ENCODE measurements at regions not wholly inside any gene's neighbourhood (a gene's known extent, or its start where the extent isn't known, plus 50 kb on each side); places are given as distances from the start of the nearest gene placed in this dataset.

- no peak for TF ChIP-seq CTCF (IDR thresholded peaks at IDR 0.05; ENCODE audit: low read depth, low read length)
- TF ChIP-seq EZH2phosphoT487 (IDR thresholded peaks at IDR 0.05; ENCODE audit: low read depth) = no peak
Measured at GRCh38 chr7:34567906-34568305, 90.1 kb upstream of the NPSR1 start.
